Parathyroid adenoma (tissue), 2 donors: ENCODE measurements at regions not wholly inside any gene's neighbourhood (a gene's known extent, or its start where the extent isn't known, plus 50 kb on each side); places are given as distances from the start of the nearest gene placed in this dataset.

Experiments used
- H2AFZ ChIP-seq: fragments of 300-600 bp; sonication (generic); one replicate; pipeline ENCODE4 v1.7.0; 2017; ENCODE audit warnings: antibody characterized with exemption, mild to moderate bottlenecking
- H3K27ac ChIP-seq: fragments of 300-600 bp; sonication (generic); one replicate; pipeline ENCODE4 v1.7.0; 2017
- H3K27me3 ChIP-seq: fragments of 300-600 bp; sonication (generic); one replicate; pipeline ENCODE4 v1.7.0; 2017; ENCODE audit warnings: low read length; ENCODE audit not compliant: control insufficient read depth, insufficient read depth
- H3K36me3 ChIP-seq: fragments of 300-600 bp; sonication (generic); one replicate; pipeline ENCODE4 v1.7.0; 2017; ENCODE audit warnings: low read length; ENCODE audit not compliant: control insufficient read depth, insufficient read depth
- H3K4me1 ChIP-seq: fragments of 300-600 bp; sonication (generic); one replicate; pipeline ENCODE4 v1.7.0; 2017; ENCODE audit warnings: control low read depth
- H3K4me2 ChIP-seq: fragments of 300-600 bp; sonication (generic); one replicate; pipeline ENCODE4 v1.7.0; 2017; ENCODE audit warnings: low read length
- H3K4me3 ChIP-seq: fragments of 300-600 bp; sonication (generic); one replicate; pipeline ENCODE4 v1.7.0; 2017; ENCODE audit warnings: low read depth, low read length
- H3K79me2 ChIP-seq: fragments of 300-600 bp; sonication (generic); one replicate; pipeline ENCODE4 v1.7.0; 2017; ENCODE audit warnings: control low read depth
- H3K9ac ChIP-seq: fragments of 300-600 bp; sonication (generic); one replicate; pipeline ENCODE4 v1.7.0; 2017; ENCODE audit warnings: mild to moderate bottlenecking
- H3K9me3 ChIP-seq: fragments of 300-600 bp; sonication (generic); one replicate; pipeline ENCODE4 v1.7.0; 2017; ENCODE audit warnings: low read length; ENCODE audit not compliant: control insufficient read depth
- CTCF ChIP-seq: fragments of 300-600 bp; sonication (generic); IDR thresholded peaks from one replicate; pipeline ENCODE4 v1.7.0; 2017; ENCODE audit warnings: antibody characterized with exemption, mild to moderate bottlenecking
- donor health status: primary hyperparathyroidism.

GRCh38 chr2:164145093-164145987, 409.5 kb upstream of the FIGN start:
- Histone ChIP-seq H3K9ac (no peak overlapping the region), H3K27ac (no peak overlapping the region), H3K79me2 (no peaks in the 10 kb centered on the region), H2AFZ (peak overlapping the region; percentile 67), H3K36me3 (no peaks in the 10 kb centered on the region), H3K9me3 (no peaks in the 10 kb centered on the region), H3K27me3 (no peaks in the 10 kb centered on the region), H3K4me3 (no peak overlapping the region), H3K4me1 (no peaks in the 10 kb centered on the region), H3K4me2 (no peak overlapping the region)
- TF ChIP-seq CTCF, result no peak

DNA sequence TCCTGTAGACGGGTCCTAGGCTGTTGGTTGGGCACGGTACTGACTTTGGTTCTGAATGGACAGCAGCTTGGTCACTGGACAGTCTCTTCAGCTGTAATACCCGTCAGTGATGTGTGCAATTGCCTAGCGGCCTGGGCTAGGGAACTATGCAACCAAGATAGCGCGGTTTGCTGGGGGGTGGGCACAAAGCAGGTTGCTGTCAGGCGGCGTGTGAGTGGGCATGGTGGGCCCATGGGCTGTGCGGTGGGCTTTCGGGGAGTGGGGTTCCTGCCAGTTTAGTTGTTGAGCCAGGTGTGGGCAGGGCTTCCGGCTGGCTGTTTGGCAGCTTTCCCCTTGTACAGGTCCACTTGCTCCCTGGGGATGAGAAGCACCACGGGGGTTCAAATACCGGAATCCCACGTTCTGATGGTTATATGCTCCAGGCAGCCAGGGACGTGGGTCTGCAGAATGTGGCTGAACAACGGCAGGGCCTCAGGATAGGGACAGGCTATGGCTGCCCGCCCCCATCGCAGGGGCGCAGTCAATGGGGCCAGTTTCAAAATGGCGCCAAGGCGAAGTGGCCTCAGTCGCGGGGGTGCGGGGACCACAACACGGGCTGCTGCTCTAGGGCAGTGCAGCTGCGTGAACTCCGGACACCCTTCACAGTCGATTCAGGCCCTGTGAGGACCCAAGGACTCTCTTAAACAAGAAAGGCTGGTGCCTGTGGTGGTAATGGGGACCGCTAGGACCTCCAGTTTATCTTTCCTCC, 407.5 kb upstream of the FIGN start:
- Histone ChIP-seq H3K79me2 (no peaks in the 10 kb centered on the region), H3K4me2 (no peak overlapping the region), H2AFZ (no peak overlapping the region), H3K4me1 (no peaks in the 10 kb centered on the region), H3K4me3 (no peak overlapping the region), H3K27me3 (no peaks in the 10 kb centered on the region), H3K9me3 (no peaks in the 10 kb centered on the region), H3K36me3 (no peaks in the 10 kb centered on the region), H3K9ac (no peak overlapping the region), H3K27ac (no peak overlapping the region)
- no peak for TF ChIP-seq CTCF

- H3K4me1 ChIP-seq, result no peaks in the 10 kb centered on the region
- no peaks in the 10 kb centered on the region for H3K36me3 ChIP-seq
- H3K4me2 ChIP-seq, result no peak overlapping the region
- no peak overlapping the region for H3K27ac ChIP-seq
- H2AFZ ChIP-seq, result no peak overlapping the region
- no peaks in the 10 kb centered on the region for H3K79me2 ChIP-seq
- H3K9me3 ChIP-seq, result no peaks in the 10 kb centered on the region
- no peak for TF ChIP-seq CTCF
- no peaks in the 10 kb centered on the region for H3K27me3 ChIP-seq
- no peak overlapping the region for H3K9ac ChIP-seq
- H3K4me3 ChIP-seq, result no peak overlapping the region
These were observed 406.9 kb upstream of the FIGN start for GRCh38 chr2:164142755-164143154.

DNA sequence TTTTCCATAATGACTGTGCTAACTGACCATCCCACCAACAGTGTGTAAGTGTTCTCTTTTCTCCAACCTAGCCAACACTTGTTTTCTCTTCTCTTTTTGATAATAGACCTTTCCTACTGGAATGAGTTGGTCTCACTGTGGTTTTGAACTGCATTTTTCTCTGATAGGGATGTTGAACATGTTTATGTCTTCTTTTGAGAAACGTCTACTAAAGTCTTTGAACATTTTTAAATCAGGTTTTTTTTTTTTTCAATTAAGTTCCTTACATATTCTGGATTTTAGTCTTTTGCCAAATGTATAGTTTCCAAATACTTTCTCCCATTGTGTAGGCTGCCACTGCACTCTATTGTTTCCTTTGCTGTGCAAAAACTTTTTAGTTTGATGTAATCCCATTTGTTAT, 405.5 kb upstream of the FIGN start:
- no peaks in the 10 kb centered on the region for H3K4me1 ChIP-seq
- no peak for TF ChIP-seq CTCF

More for the DNA sequence above, 405.5 kb upstream of the FIGN start:
- H3K79me2 ChIP-seq, result no peaks in the 10 kb centered on the region
- H3K4me2 ChIP-seq, result no peak overlapping the region
- H3K4me3 ChIP-seq, result no peak overlapping the region
- H2AFZ ChIP-seq, result no peak overlapping the region
- no peak overlapping the region for H3K9ac ChIP-seq
- no peaks in the 10 kb centered on the region for H3K27me3 ChIP-seq
- no peaks in the 10 kb centered on the region for H3K36me3 ChIP-seq
- no peaks in the 10 kb centered on the region for H3K9me3 ChIP-seq
- no peak overlapping the region for H3K27ac ChIP-seq
